ENCODE measurements at regions not wholly inside any gene's neighbourhood (a gene's known extent, or its start where the extent isn't known, plus 50 kb on each side); places are given as distances from the start of the nearest gene placed in this dataset.

- no peak overlapping the region for H2AK5ac ChIP-seq (ENCODE audit: low read depth, low read length)
- H3K4me2 ChIP-seq (ENCODE audit: low read depth, low read length): no peak overlapping the region
- H3K9me3 ChIP-seq (ENCODE audit: control insufficient read depth, insufficient read depth, low read length): no peaks in the 10 kb centered on the region
- H2AK9ac ChIP-seq (replicated peaks; ENCODE audit: low read depth, low read length, poor library complexity): no peak overlapping the region
- no peak overlapping the region for H3K27ac ChIP-seq (ENCODE audit: insufficient read depth, low read length)
- no peaks in the 10 kb centered on the region for H3K79me1 ChIP-seq (ENCODE audit: low read depth in 1 of 2, low read length in 2 of 2)
- WGBS, 2 experiments (ENCODE audit: extremely low coverage in 2 of 2, insufficient read length in 1 of 2): no CpG with 5 or more reads among the region's 1 CpG
- DNase-seq: no peak
- ChIA-PET CTCF (no interaction called here), POLR2A (ENCODE audit: unreplicated experiment) (no interaction called here)
- no peak overlapping the region for H3K14ac ChIP-seq (replicated peaks; ENCODE audit: low read depth, low read length)
- no peak for ATAC-seq (ENCODE audit: low read depth)
- no peak overlapping the region for H4K91ac ChIP-seq (ENCODE audit: insufficient read depth, low read depth, low read length)
- no peak overlapping the region for H2BK20ac ChIP-seq (ENCODE audit: low read depth, low read length)
- H2AFZ ChIP-seq (replicated peaks; ENCODE audit: low read length, poor library complexity): no peak overlapping the region
- H3K9me1 ChIP-seq (ENCODE audit: insufficient read depth, low read length): no peaks in the 10 kb centered on the region
- H2BK120ac ChIP-seq (ENCODE audit: low read depth, low read length): no peak overlapping the region
- no peak overlapping the region for H3K18ac ChIP-seq (ENCODE audit: low read depth, low read length)
- H3K4me3 ChIP-seq (ENCODE audit: insufficient read depth, low read depth, low read length): no peak overlapping the region
- no peak overlapping the region for H2BK15ac ChIP-seq (ENCODE audit: low read depth, low read length)
- intact Hi-C loops (cut with micrococcal nuclease): no loop called here
- in situ Hi-C loops (cut with MboI; ENCODE audit: low sequenced_read_pairs): no loop called here
- H3K27me3 ChIP-seq (ENCODE audit: control insufficient read depth, insufficient read depth, low read length): no peaks in the 10 kb centered on the region
- dilution Hi-C loops (cut with HindIII; ENCODE audit: low sequenced_read_pairs, unreplicated experiment): no loop called here
- no peak overlapping the region for H3K23ac ChIP-seq (ENCODE audit: low read depth, low read length)
- H4K5ac ChIP-seq (ENCODE audit: low read depth, low read length): no peak overlapping the region
- no peak overlapping the region for H3K56ac ChIP-seq (ENCODE audit: extremely low read depth, insufficient read depth, low read length)
- no TSS peak for BruUV-seq (replicated peaks)
- no peak overlapping the region for H4K8ac ChIP-seq (ENCODE audit: low read depth in 2 of 2, low read length in 2 of 2)
- no peak overlapping the region for H3K9ac ChIP-seq (ENCODE audit: low read depth, low read length)
- no peak overlapping the region for H2BK5ac ChIP-seq (ENCODE audit: low read depth, low read length, poor library complexity, severe bottlenecking)
- H4K20me1 ChIP-seq (ENCODE audit: insufficient read depth, low read length): no peaks in the 10 kb centered on the region
- H3K4ac ChIP-seq (ENCODE audit: low read depth, low read length): no peak overlapping the region
- TF ChIP-seq CTCF (conservative IDR thresholded peaks at IDR 0.05; ENCODE audit: low read depth, low read length) (no peak), RCOR1 (IDR thresholded peaks at IDR 0.05; ENCODE audit: insufficient replicate concordance, low read length) (no peak), CHD1 (IDR thresholded peaks at IDR 0.05; ENCODE audit: low read depth, low read length) (no peak), FOS (IDR thresholded peaks at IDR 0.05; ENCODE audit: low read depth, low read length) (no peak), RFX5 (IDR thresholded peaks at IDR 0.05; ENCODE audit: low read depth, low read length) (no peak), SMC3 (IDR thresholded peaks at IDR 0.05; ENCODE audit: low read depth, low read length) (no peak), MXI1 (IDR thresholded peaks at IDR 0.05; ENCODE audit: borderline replicate concordance, low read depth, low read length) (no peak), POLR2A (IDR thresholded peaks at IDR 0.05; ENCODE audit: low read depth, low read length) (no peak), RAD21 (IDR thresholded peaks at IDR 0.05; ENCODE audit: low read length) (no peak), MAZ (IDR thresholded peaks at IDR 0.05; ENCODE audit: borderline replicate concordance, low read depth, low read length) (no peak)
- H3K4me1 ChIP-seq (ENCODE audit: control insufficient read depth, insufficient read depth, low read length): no peaks in the 10 kb centered on the region
- H3K36me3 ChIP-seq (ENCODE audit: control insufficient read depth, insufficient read depth, low read length): no peaks in the 10 kb centered on the region
These were observed 231.7 kb upstream of the MIR17HG start for GRCh38 chr13:91115776-91116175.

Data from IMR-90 (cell line).